HG03139 (cell line): ENCODE measurements at regions not wholly inside any gene's neighbourhood (a gene's known extent, or its start where the extent isn't known, plus 50 kb on each side); places are given as distances from the start of the nearest gene placed in this dataset.

ENCODE experiments used
- ATAC-seq: cut with Tn5 transposase; IDR thresholded peaks from one replicate; pipeline ENCODE4 v1.9.1; 2021; ENCODE audit not compliant: unreplicated experiment

DNA sequence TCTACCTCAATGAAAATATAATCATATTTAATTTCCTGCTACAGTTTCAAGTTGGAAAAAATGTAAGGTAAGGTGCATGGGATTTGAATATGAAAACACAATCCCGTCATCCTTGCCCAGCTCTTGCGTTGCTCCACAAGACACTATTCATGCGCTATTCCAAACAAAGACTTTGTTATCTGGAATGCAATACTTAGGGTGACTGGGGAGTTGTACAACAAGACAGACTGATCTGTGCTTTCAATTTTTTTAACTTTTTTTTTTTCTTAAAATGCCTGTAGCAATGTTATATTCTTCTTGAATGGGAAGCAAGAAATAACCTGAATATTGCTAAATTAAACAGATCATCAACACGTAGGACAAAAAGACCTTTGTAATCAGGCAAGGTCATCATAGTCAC lies 1077.2 kb downstream of the TTLL7 start:
- ATAC-seq, result no peak

DNA sequence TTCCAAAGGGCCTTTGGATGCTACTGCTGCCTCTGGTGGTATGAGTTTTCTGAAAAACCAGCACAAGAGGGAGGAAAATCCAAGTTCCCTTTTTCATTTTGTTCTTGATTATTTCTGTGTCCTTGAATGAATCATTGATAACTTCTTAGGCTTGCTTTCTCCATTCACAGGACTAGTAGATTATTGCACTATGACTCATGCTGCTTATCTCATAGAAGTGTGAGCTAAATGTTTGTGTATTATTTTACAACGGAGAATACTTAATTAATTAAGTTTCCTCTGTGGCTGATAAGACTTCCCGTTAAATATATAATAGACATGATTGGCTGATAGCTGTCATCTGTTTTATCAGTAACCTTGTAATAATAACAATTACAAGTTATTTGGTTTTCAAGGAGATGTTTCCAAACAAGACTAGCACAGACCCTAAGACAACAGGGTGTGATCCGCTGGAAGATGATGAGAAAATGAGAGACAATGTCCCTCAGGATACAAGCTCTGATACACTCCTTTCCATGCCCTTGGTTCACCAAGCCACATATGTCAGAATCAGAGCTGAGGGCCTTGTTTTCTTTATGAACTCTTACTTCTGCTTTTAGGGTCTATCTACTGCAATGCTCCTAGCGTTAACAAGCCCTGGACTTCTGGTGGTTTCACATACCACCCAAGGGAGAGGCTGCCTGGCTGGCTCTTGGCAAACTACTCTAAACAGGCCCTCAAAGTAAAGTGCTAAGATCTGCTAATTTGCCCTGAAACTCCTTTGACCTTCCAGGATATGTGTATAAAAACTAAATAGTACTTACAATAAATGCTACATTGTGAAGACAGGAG lies 1078.3 kb downstream of the TTLL7 start:
- ATAC-seq, result no peak

DNA sequence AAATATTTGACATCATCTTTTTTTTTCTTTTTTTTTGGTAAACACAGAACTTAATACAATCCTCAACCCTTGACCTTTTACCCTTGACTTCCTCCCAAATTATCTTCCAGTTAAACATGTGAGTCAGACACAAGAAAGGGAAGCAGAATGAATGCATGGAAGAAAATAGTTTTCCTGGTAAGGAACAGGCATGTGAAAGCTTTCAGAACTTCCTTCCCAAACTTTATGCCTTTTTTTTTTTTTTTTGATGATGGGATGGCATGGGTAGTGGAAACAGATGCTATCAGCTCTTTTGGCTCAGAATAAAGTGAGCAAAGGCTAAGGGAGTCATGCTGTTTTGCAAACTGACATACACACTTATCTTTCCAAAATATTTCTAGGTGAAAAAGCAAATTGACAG lies 1079.1 kb downstream of the TTLL7 start:
- ATAC-seq, result no peak

DNA sequence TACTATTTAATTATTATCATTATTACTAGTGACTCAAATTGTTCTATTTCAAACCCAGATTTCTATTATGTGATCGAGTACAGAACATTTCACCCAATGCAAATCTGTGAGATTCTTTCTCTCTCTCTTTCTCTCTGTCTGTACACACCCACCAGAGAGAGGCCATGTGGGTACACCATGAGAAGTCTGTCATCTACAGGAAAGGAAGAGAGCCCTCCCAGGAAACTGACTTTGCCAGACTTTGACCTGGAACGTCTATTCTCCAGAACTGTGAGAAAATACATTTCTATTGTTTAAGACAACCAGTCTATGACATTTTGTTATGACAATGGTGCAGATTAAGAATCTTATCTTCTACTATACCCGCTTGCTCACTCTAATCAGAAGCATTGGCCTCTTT lies 1091.6 kb downstream of the TTLL7 start:
- ATAC-seq, result no peak

DNA sequence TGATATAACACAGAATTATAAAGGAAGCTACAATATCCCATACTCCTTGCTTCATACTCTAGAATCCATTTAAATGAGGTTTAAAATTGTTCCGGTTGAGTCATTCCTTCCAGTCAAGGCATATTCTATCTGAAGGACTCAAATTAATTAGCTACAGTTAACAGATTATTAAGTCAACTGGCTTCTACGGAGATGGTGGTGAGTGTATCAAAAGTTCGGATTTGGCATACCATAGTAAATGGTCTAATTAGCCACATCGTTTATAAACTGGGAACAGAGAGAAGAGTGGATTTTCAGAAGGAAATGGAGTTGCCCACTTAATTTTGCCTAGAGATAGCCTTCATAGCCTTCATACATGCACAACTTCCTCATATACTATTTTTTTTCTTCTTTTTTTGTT lies 1095.3 kb downstream of the TTLL7 start:
- no peak for ATAC-seq

DNA sequence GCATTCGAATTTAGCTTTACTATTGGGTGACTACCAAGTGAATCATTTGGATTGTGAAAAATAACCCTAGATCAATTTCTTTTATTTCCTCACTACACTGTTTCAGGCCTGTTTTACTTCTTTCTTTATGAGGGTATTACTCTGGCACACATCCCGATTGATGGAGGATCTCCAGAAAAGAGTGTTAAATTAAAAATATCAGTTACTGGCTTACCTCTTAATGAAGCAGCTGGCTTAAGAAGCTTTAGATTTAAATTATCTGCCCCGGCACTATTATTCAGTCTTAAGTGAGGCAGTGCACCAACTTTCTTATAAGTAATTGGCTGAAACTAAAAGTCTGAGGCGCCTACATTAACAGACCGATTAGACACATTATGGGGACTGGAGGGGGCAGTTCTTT lies 1097.4 kb downstream of the TTLL7 start:
- no peak for ATAC-seq

DNA sequence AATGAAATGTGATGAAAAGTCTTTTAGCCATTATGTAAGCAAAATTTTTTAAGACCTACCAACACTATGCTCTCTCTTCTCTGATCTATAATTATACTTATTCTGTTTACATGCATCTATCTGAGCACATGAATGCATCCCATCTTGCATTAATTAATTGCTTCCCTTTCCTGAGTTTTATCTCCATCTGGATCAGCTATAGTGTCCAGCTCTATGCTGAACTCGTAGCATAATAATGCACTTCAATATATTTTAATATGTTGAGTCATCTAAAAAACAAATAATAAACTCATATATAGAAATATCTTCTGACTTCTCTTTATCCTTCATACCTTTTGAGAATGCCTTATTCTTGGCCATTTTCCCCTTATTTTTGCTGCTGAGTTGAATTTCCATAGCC lies 1097.8 kb downstream of the TTLL7 start:
- no peak for ATAC-seq

DNA sequence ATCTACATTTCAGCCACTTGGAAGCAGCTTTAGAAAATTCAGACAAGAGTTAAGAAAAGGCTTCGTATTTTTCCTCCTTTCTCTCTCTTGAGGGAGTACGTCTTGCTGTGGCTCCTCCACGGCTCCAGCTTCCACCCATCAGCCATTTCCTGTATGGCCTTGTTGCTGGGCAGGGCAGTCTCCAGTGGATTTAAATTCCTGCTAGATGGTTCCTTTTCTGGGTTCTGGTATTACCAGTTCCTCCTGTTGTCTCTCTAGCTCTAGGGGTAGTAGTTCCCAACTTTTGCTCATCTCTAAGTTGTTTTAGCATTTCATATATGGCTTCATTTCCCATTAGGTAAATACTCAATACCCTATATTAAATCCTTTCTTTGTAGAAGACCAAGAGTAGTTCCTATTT lies 1098.3 kb downstream of the ADGRL2 start:
- ATAC-seq, result no peak

DNA sequence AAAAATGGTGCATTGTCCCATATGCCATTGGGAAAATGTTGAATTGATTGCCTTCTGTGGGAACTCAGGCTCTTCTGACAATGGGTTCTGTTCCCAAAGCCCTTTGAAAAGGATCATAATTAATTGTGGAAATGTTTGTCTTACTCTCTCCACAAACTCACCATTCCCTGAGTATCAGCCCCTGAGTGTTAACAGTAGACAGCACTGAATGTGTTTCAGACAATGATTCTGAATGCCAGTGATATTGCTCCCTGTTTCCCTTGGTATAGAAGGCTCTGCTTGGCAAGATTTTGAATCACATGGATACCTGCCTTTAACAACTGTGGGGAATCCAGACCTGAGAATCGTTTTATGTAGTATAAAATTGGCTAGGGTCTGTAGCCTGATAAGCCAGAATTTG lies 1096.8 kb downstream of the ADGRL2 start:
- ATAC-seq, result no peak

DNA sequence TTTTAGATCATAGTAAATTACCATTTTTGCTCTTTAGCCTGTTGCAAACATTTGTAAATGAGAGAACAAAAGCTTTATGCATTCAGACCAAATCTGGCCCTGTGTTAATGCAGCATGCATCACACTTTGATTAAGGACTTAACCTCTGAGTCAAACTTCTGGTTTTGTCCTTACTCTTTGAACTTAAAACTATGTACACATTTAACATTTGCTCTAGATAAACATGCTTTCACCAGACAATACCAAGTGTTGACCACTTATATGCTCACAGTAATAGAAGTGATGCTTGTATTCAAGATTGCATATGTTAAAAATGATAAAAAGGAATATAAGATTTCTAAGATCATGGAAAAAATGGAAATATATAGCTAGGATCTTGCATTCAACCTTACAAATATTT lies 1095.3 kb downstream of the ADGRL2 start:
- no peak for ATAC-seq

DNA sequence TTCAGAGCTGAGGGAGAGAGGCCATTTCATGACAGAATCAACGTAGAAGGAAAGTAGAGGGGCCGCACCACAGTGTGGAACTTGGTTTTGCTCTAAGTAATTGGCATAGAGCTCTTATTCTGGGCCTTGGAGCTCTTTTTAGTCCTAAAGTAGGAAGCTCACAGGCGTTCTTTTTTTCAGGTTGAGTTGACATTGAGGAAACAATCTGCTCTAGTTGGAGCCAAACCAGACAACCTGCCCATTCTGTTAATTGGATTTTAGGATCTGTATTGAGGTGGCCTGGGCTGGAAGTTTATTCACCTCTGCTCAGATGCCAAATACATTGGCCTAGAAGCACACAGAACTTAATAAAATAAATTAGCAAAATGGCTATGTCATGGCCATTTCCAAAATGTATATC lies 1093.9 kb downstream of the ADGRL2 start:
- no peak for ATAC-seq

DNA sequence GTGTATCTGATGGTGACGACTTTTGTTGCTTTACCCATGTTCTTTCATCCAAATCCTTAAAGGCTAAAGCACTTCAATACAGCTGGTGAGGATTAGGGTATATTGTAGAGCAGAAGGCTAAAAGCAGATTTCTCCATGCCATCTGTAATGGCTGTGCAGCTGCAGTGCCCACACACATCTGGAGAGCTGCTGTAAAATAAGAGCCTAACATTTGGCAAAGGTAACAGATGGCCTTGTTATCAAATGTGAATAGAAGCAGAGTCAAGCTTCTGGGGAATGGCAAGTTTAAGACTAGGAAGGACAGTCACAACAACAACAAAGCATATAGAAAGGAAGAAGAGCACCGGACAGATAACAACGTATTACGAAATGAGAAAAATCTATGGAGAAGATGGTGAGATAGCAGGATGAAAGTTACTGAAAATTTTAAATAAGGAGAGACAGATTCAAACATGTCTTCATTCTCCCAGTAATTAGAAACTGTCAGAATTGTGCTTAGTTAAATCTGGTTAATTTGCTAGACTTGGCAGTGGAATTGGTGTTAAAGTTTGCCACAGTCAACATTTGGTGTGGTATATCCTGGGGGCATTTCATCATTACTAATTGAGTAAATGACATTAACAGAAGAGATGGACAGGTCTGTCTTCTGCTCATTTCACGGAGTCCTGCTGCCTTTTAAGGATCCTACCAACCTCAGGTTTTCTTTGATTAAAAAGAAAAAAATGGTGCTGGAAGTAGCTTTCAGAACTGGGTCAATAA lies 1093.2 kb downstream of the ADGRL2 start:
- no peak for ATAC-seq

DNA sequence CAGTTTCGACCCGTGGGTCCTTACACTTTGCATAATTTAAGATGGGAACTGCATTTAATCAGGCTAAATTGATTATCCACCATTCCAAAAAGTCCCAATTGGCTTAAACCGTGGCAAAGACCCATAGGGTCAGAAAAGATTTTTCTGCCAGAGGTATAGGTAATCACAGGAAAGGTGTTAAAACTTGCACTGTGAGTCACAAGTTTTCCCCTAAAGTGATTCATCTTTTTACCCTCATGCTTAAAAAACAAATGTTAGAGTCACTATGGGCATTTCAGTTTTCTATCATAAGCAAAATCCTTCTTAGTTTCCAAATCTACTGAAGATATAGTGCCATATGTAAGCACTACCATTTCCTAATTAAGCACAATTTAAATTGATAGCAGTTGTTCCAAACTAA lies 1079.8 kb downstream of the ADGRL2 start:
- no peak for ATAC-seq

DNA sequence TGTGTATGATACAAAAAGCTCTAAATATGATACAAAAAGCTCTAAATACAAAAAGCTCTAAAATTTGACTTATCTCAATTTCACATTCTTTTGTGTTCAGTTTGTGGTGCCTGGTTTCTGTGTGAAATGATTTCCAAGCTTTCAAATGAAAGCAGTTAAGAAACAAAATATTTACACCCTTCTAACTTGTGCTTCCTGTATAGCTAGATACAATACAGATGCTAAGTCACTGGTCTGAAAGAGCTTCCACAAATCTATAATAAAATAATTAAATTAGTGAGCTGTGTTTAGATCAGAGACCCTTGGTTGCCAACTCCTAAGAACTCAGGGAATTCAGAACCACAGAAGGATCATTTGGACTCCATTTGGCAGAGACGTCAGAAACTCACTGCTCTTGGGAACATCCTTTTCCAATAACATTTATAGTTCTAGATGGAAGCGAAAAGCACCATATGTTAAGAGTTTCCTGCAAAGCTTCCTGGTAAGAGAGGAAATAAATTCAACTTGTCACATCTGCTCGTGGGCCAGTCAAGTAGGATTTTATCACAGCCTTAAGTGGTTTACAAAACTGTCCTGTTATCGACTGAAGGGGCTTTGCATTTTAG lies 1079.1 kb downstream of the ADGRL2 start:
- ATAC-seq, result no peak

DNA sequence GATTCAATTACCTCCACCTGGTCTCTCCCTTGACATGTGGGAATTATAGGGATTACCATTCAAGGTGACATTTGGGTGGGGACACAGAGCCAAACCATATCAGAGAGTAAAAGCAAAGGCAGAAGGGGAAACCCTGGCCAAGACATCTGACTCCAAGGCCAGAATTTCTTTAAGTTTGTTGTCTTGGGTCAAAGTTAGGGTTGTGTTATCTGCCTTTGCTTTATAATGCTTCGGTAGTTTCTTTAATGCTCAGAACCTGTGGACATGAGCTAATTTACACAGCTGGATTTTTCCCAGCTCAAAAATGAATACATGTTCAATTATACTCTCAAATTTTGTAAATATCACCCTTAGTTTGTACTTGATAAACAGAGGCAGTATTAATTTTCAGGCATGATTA lies 1074.4 kb downstream of the ADGRL2 start:
- ATAC-seq, result no peak

DNA sequence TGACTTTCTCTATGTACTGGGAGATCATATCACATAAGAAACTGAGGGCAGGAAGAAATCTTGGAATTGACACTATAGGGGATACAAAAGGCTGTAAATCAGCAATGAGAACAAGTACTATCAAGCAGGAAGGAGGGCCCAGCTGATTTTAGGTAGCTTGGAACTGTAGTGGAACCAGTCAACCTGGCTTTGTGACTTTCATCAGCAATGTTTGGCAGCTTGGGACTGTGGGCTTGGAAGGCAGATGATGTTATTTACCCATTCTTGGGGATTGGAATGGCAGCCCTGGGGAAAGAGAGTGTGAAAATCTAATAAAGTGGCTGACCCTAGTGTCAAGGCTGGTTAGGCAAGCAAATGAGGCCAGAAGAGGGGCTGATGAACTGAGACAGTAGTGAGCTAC lies 1073.3 kb downstream of the ADGRL2 start:
- no peak for ATAC-seq

DNA sequence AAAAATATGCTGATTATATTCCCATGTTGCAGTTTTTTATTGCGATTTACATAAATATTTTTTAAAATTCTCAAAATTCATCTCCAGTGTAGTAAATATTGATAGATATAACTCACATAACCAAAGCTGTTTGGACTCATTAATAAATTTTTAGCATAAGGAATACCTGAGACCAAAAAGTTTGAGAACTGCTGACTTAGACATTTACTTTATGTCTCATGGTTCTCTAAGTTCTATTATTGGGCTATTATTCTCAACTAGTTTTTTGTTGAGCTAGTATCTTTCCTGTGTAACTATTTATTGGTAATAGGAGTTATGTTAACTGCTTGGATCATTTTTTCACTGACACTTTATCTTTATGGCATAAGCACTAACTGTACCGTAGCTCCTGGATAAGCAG lies 1069.6 kb downstream of the ADGRL2 start:
- ATAC-seq, result no peak

DNA sequence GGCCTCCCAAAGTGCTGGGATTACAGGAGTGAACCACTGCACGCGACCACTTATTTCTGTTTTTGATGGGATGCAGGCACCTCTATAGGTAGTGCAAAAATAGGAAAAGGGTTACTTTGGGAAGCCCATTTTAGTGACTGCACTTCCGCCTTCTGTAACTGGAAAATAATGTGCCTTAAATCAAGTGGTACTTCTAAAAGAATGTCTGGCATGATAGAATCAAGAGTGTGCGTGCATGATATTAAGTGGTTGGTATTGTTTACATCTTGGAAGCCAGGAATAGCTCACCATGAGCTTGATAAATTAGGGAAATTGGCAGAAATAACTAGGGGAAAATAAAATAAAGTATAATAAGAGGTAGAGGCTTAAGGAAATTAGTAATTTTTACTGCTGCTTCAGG lies 1067.0 kb downstream of the ADGRL2 start:
- no peak for ATAC-seq

DNA sequence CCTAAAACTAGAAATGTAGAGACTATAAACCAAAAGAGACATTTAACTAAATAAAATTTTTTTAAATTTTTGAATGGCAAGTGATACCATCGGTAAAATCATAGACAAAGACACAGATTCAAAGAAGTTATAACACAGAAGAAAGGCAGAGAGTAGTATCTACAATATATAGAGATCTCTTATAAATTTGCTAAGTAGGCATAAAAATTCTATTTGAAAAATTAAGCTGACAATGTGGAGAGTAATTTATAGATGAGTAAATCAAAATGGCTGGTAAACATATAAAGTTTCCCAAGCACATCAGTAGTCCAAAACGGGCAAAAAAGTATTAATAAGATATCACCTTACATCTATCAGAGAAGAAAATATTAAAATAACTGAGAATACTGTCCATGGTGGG lies 1061.0 kb downstream of the ADGRL2 start:
- no peak for ATAC-seq

DNA sequence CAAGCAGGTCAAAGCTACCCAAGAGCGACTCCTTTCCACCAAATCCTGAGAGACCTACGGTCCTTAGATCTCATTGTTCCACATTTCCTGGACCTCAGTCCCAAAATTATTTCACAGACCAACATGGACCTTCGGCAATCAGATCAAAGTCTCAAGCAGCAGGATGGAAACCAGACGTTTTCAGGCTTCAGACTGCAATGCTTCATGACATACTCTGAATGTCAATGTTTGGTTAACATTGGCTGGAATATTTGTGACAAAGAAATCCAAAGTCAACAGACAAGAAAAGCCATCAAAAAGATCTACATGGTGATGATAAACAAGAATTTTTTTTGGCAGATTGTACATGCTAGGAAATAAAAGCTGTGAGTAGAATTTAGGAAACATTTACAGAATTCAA lies 1057.3 kb downstream of the ADGRL2 start:
- no peak for ATAC-seq

DNA sequence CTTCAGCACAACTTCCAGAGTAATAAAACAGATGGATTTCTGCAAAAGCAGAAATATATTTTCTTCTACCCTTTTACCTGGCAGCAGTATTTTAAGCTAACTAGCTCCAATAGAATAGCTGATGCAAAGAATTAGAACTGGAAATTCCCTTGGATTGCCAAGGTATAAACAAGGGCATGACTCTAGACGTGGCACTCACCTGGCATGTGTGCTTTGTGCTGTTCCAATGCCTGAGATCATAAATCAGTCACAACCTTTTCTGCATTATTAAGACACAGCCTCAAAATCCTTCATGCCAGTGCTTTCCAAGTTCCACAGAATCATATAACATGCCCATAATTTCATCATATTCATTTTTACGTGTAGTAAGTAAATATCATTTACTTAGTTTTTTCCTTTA lies 1048.7 kb downstream of the ADGRL2 start:
- no peak for ATAC-seq

DNA sequence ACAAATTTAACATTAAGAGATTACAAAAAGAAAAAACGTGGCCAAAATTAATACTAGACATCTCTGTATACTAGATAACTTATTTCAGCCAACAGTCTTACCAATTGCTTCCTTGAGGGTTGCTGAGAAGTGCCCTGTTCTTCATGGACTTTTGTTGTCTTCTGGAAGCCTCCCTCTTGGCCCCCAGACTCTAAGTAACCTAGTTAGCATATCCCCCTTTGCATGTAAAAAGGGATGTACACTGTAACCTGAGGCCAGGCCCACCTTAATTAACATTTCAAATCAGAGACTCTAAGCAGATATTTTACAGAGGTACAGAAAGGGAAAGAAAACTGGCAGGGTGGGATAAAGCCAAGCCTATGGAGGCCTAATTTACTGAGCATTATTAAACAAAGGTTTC lies 1047.3 kb downstream of the ADGRL2 start:
- ATAC-seq, result no peak
